GM12878 (cell line): ENCODE measurements at regions not wholly inside any gene's neighbourhood (a gene's known extent, or its start where the extent isn't known, plus 50 kb on each side); places are given as distances from the start of the nearest gene placed in this dataset.

Experiments used
- ATAC-seq: fragments of 200-7000 bp; cut with Tn5 transposase; 3 replicates; pipeline ENCODE4 v1.9.1; 2020; ENCODE audit warnings: mild to moderate bottlenecking, moderate library complexity
- BruUV-seq: library from RNA; stranded (reverse); fragments of 400-500 nt; replicated peaks from 2 replicates; lab custom pipeline; 2021; lab: Mats Ljungman, UMichigan
- CTCF ChIA-PET: fragments of 300-600 bp; sonication (Branson Sonifier 250); formaldehyde crosslinking; extraction: SDS; loops from one replicate; lab custom pipeline; 2021; ENCODE audit warnings: inconsistent platforms; lab: Yijun Ruan, JAX
- POLR2A ChIA-PET: fragments of 350-600 bp; formaldehyde crosslinking; extraction: SDS; loops from one replicate; lab custom pipeline; 2021; ENCODE audit warnings: inconsistent platforms; lab: Charles Lee
- RAD21 ChIA-PET: fragments of 300-600 bp; sonication (Branson Sonifier 250); formaldehyde crosslinking; loops from one replicate; lab custom pipeline; 2023; ENCODE audit warnings: antibody characterized with exemption; ENCODE audit not compliant: unreplicated experiment; lab: Charles Lee
- SMC1A ChIA-PET: fragments of 300-600 bp; sonication (Branson Sonifier 250); formaldehyde crosslinking; loops from one replicate; lab custom pipeline; 2023; ENCODE audit not compliant: unreplicated experiment, uncharacterized antibody; lab: Charles Lee
- DNase-seq: peaks from one replicate; pipeline ENCODE4 v3.0.0-alpha.2; 2011; ENCODE audit warnings: low read depth, low spot score
- FAIRE-seq: peaks from 3 replicates; lab custom pipeline; 2011; peaks lifted over from hg19 to GRCh38; lab: Jason Lieb, UNC
- H2AFZ ChIP-seq: 2 replicates; pipeline ENCODE4 v1.6.0; 2011; ENCODE audit warnings: low read depth, low read length, control low read depth; ENCODE audit not compliant: control insufficient read depth
- H3K27ac ChIP-seq: 2 replicates; pipeline ENCODE4 v1.5.1; 2011; ENCODE audit warnings: control low read depth; ENCODE audit not compliant: control insufficient read depth, insufficient read depth
- H3K27me3 ChIP-seq, 2 experiments: replicated peaks in 1 of 2; 2 replicates each; pipeline versions ENCODE4 v1.6.0 to v1.6.1; 2011; ENCODE audit warnings: low read length in 1 of 2; ENCODE audit not compliant: control insufficient read depth in 2 of 2, insufficient read depth in 2 of 2
- H3K36me3 ChIP-seq, 2 experiments: 2 replicates each; pipeline ENCODE4 v1.5.1; 2011; ENCODE audit warnings: low read length in 1 of 2; ENCODE audit not compliant: control insufficient read depth in 2 of 2, insufficient read depth in 2 of 2
- H3K4me1 ChIP-seq: 2 replicates; pipeline ENCODE4 v1.6.1; 2011; ENCODE audit warnings: mild to moderate bottlenecking, low read length, moderate library complexity, mixed read lengths; ENCODE audit not compliant: control insufficient read depth, insufficient read depth
- H3K4me2 ChIP-seq: 2 replicates; pipeline ENCODE4 v1.6.0; 2011; ENCODE audit warnings: control low read depth; ENCODE audit not compliant: control insufficient read depth, insufficient read depth
- H3K4me3 ChIP-seq: fragments of 200-600 bp; sonication (generic); 2 replicates; pipeline ENCODE4 v1.5.1; 2016
- H3K79me2 ChIP-seq: 2 replicates; pipeline ENCODE4 v1.6.0; 2011; ENCODE audit warnings: low read length; ENCODE audit not compliant: control insufficient read depth, insufficient read depth
- H3K9ac ChIP-seq: 2 replicates; pipeline ENCODE4 v1.8.0; 2011; ENCODE audit warnings: low read length, control low read depth, mixed read lengths; ENCODE audit not compliant: control insufficient read depth, insufficient read depth
- H3K9me3 ChIP-seq: replicated peaks from 3 replicates; pipeline ENCODE4 v1.5.1; 2011; ENCODE audit warnings: mild to moderate bottlenecking, low read length; ENCODE audit not compliant: control insufficient read depth, insufficient read depth
- H4K20me1 ChIP-seq: 2 replicates; pipeline ENCODE4 v1.6.0; 2011; ENCODE audit not compliant: control insufficient read depth, insufficient read depth
- BCL11A ChIP-seq: IDR thresholded peaks from 2 replicates; pipeline ENCODE4 v1.6.1; 2011; ENCODE audit warnings: low read depth, low read length
- CBX5 ChIP-seq: sonication (generic); IDR thresholded peaks from 2 replicates; pipeline ENCODE4 v1.6.1; 2016; ENCODE audit warnings: low read depth, moderate library complexity, mild to moderate bottlenecking, inconsistent platforms
- CREB1 ChIP-seq: IDR thresholded peaks from 2 replicates; pipeline ENCODE4 v1.6.1; 2012; ENCODE audit warnings: low read depth, mild to moderate bottlenecking, inconsistent platforms
- EZH2 ChIP-seq: IDR thresholded peaks from 2 replicates; pipeline ENCODE4 v1.6.1; 2012; ENCODE audit warnings: low read depth, mild to moderate bottlenecking, control low read depth, inconsistent platforms, low read length, borderline replicate concordance; ENCODE audit not compliant: control insufficient read depth
- FOXK2 ChIP-seq: fragments of 450-650 bp; IDR thresholded peaks from 2 replicates; pipeline ENCODE4 v1.6.1; 2017; ENCODE audit warnings: mild to moderate bottlenecking, moderate library complexity
- NR2F1 ChIP-seq: fragments of 450-650 bp; conservative IDR thresholded peaks from 2 replicates; pipeline ENCODE4 v1.6.1; 2017; ENCODE audit warnings: mild to moderate bottlenecking
- PKNOX1 ChIP-seq: fragments of 450-650 bp; IDR thresholded peaks from 2 replicates; pipeline ENCODE4 v1.6.1; 2016; ENCODE audit warnings: mild to moderate bottlenecking
- SKIL ChIP-seq: fragments of 450-650 bp; IDR thresholded peaks from 2 replicates; pipeline ENCODE4 v1.6.1; 2017; ENCODE audit warnings: mild to moderate bottlenecking, low read depth, inconsistent platforms; ENCODE audit not compliant: poor library complexity, severe bottlenecking
- TBL1XR1 ChIP-seq: IDR thresholded peaks from 2 replicates; pipeline ENCODE4 v1.6.1; 2012; ENCODE audit warnings: low read depth, low read length, improper control_type of control experiment
- YBX1 ChIP-seq: fragments of 450-650 bp; IDR thresholded peaks from 2 replicates; pipeline ENCODE4 v1.6.1; 2016; ENCODE audit warnings: antibody characterized with exemption
- in situ Hi-C: fragments of 300-500 bp; cut with MboI; formaldehyde crosslinking; loops from 9 replicates; pipeline ENCODE4 v1.14.3; 2018; ENCODE audit warnings: mixed read lengths
- intact Hi-C: fragments of 100-400 bp; cut with micrococcal nuclease; formaldehyde crosslinking; loops from one replicate; pipeline ENCODE4 v1.14.2; 2022; ENCODE audit not compliant: unreplicated experiment

- SMC1A ChIA-PET = no interaction called here
- TF ChIP-seq YBX1 (no peak), CBX5 (no peak), TBL1XR1 (no peak), BCL11A (no peak), FOXK2 (no peak), SKIL (no peak), PKNOX1 (no peak), NR2F1 (no peak), EZH2 (no peak), CREB1 (no peak)
- H3K27me3 ChIP-seq = no peaks in the 10 kb centered on the region
- ATAC-seq = no peak
- H3K9ac ChIP-seq = no peak overlapping the region
- BruUV-seq = no TSS peak
- H3K4me2 ChIP-seq = no peak overlapping the region
- no peak overlapping the region for H3K27ac ChIP-seq
- no peak overlapping the region for H3K4me3 ChIP-seq
- CTCF ChIA-PET = no interaction called here
- H4K20me1 ChIP-seq = no peaks in the 10 kb centered on the region
- no peaks in the 10 kb centered on the region for H3K4me1 ChIP-seq
- in situ Hi-C loops = no loop called here
- FAIRE-seq = no peak
- H3K36me3 ChIP-seq = no peaks in the 10 kb centered on the region
- POLR2A ChIA-PET = no interaction called here
- no peaks in the 10 kb centered on the region for H3K9me3 ChIP-seq
- no peak for DNase-seq
- no peak overlapping the region for H2AFZ ChIP-seq
- intact Hi-C loops = no loop called here
- RAD21 ChIA-PET = no interaction called here
- H3K79me2 ChIP-seq = no peaks in the 10 kb centered on the region
Measured at GRCh38 chr4:66602622-66603021, 932.3 kb upstream of the EPHA5 start.
